GM21619 (cell line): ENCODE measurements at regions not wholly inside any gene's neighbourhood (a gene's known extent, or its start where the extent isn't known, plus 50 kb on each side); places are given as distances from the start of the nearest gene placed in this dataset.
"Not testable (repeated sequence)": the region's sequence is repeated elsewhere in the genome, so short reads cannot be mapped to it uniquely, and the experiment has no call there.

Experiments
- ATAC-seq: cut with Tn5 transposase; IDR thresholded peaks from one replicate; pipeline ENCODE4 v1.9.1; 2021; ENCODE audit not compliant: unreplicated experiment

DNA sequence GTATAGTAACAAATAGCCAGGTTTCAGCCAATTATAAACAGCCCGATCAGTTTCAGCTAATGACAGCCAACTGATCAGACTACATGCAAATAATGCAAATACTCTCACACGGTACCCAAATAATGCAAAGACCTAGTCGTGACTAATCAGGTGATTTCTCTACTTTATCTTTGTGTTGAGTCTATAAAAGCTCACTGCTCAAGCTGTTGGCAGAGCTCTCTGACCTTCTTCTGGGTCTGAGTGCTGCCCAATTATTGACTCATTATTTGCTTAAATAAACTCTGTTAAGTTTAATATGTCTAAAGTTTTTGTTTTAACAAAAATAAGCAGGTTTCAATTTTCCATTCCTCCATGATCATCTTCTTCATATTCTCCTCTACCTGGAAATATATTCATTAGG, 1971.7 kb downstream of the SUCLG1 start:
- ATAC-seq: no peak

DNA sequence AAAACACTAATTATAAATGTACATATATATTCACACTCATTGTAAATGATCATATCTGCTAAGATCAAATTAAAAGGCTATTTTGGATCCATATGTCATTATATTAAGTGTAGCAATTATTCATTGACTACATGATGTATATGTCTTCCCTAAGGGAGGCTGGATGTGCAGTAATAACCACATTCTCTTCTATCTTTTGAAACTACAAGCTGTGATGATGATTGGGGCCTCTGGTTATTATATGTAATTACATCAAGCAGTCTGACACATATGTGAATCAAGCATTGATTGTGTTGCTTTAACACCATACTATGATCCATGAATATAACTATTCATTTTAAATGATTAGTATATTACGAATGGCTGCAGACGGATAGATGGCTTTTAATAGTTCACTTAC, 1973.4 kb downstream of the SUCLG1 start:
- ATAC-seq: no peak

DNA sequence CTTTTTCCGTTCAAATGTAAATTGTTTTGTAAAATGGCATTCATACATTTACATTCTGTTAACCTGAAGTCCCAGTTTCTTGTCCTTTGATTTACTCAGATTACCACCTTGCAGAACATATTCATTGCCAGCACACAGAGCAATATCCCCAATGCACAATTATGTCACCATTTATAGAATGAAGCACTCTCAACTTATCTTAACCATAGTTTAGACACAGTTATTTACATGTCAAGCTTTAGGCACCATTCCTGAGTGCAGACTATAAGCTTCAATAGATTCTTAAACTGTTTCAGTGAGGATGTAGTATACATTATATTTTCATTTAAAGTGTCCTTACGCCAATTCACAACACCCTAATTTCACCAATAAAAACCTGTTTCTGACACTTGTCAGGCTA, 1977.9 kb downstream of the SUCLG1 start:
- no peak for ATAC-seq

DNA sequence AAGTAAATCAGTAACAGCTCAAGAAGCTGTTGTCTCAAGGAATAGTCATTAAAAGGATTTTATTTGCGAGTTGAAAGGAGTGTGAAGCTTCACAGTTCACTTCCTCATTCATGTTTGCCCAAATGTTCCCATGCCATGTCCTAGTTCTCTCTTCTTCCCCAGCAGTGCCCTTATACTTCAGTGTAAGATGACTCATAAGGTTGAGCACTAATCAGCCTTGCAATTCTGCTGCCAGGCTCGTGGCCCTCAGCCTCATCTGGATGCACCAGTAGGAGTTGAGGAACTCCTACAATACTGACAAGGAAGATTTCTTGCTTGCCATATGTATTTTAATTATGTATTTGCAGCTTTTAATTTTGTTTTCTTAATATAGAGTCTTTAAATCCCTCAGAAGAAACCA, 1980.4 kb downstream of the SUCLG1 start:
- ATAC-seq: no peak

DNA sequence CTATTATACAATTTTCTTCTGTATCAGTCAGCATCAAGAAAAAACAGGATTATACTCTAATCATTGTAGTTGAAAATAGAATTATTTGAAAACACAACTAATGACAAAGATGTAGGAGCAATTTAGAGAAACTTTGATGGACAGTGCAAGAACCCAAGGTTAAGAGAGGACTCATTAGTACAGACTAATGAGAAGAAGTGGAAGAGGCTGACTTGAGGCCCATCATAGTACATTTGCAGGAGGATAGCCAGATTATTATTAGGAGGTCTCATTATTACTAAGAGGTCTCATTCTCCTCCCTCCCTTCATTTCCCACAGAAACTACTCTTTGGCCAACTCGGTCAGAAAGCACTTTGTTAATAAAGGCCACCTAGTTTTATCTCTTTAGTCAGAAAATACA, 1983.0 kb downstream of the SUCLG1 start:
- no peak for ATAC-seq

DNA sequence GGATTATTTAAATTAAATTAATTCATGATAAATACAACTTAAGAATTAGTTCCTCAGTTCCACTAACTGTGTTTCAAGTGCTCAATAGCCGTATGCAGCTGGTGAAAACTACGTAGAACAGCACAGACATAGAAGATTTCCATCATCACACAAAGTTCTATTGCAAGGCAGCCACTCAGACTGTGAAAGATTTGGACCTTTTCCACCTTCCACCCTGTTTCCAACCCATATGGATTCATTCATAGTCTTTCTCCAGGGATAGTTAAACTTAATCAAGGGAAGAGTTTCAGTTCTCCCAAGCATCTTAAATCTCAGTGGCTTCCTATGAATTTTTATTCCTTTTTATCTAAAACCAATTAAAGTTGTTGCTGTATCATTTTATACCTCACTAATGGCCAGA, 2030.8 kb downstream of the SUCLG1 start:
- no peak for ATAC-seq

DNA sequence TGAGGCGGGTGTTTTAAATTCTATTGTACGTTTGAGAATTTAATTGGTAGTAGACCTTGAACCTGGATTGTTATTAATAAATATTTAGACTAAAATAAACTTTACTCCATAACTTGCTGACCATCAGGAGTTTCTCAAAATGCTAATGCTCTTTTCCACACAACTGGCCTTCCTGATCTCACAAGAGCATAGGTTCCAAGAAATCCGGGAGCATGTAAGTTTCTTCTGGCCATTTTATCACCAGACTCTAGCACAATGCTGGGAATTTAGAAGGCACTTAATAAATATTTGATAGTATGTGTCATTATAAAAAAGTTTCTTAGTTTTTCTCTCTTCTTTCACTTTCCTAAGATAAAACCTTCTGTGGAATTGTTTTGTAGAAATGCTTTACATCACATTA, 2047.1 kb downstream of the SUCLG1 start:
- ATAC-seq: no peak

DNA sequence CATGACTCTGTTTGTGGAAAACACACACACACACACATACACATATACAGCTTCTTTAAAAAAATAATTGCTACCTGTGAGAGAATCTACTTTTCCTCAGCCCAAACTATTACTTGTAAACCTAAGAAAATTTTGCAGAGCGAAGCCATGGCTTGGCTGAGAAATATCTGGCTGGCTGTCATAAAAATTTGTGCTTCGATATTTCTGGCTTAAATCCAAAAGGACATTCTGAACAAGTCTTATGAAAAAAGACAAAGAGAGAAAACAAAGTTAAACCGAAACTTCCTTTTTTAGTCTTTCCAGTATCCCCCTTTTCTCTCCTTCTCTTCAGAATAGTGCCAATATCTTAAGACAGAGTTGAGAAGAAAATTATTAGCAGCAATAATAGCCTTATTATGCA, 2048.0 kb downstream of the SUCLG1 start:
- ATAC-seq: no peak

DNA sequence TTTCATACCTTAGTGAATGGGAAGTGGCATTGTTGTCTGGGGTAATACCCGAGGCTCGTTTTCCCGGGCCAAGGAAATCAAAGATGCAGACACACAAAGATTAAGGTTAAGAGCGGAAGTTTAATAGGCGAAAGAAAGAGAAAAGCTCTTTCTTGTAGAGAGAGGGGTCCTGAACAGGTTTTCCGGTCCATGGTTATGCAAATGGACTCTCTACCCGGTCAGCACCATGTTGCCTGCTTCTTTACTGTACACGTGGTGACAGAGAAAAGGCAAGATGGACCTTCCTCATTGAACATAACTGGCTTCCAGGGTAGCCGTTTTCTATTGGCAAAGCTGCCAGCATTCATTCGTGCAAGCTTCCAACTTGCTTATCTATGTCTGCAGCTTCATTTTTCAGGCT, 2063.5 kb downstream of the SUCLG1 start:
- no peak for ATAC-seq

DNA sequence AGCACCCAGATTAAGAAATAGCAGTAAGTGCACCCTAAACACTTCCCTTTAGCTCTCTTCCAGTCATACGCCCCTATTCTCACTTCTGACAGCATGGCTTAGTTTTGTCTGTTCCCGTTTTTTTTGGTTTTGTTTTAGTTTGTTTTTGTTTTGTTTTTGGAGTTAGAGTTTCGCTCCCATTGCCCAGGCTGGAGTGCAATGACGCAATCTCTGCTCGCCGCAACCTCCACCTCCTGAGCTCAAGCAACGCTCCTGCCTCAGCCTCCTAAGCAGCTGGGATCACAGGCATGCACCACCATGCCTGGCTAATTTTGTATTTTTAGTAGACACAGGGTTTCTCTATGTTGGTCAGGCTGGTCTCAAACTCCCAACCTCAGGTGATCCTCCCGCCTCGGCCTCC, 2067.7 kb downstream of the SUCLG1 start:
- no peak for ATAC-seq

DNA sequence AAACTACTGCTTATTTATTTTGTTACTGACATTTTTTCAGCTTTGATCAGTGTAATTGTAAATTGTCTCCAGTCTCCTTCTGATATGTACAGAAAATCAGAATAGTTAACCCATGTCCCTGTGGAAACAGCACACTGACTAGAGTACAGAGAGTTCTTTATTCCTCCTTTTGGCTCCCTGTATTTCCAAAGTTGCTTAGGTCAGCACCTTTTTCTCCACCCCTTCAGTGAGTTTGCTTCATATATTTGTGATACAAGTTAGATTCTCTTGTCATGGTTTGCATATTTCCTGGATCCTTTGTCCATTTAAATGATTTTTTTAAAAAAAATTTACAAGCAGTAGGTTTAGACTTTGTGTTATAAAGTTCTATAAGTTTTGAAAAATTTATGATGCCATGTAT, 2051.1 kb upstream of the LRRTM1 start:
- no peak for ATAC-seq

DNA sequence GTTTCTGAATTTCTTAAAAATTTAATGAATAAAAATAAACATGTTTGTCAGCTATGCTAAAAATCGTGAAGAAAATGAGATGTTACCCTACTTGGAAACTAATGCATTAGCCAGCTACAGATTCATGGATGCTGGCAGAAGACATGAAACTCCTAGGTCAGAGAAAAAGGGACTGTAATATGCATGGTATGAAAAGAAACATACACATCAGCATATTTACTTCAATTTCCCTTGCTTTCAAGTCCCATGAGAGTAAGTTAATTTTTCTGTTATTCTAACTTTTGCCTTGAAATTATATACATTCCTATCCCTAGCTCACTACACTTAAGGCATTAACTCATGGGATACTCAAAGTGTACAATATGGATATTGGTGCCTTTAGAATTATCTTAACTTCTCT, 2041.4 kb upstream of the LRRTM1 start:
- no peak for ATAC-seq

DNA sequence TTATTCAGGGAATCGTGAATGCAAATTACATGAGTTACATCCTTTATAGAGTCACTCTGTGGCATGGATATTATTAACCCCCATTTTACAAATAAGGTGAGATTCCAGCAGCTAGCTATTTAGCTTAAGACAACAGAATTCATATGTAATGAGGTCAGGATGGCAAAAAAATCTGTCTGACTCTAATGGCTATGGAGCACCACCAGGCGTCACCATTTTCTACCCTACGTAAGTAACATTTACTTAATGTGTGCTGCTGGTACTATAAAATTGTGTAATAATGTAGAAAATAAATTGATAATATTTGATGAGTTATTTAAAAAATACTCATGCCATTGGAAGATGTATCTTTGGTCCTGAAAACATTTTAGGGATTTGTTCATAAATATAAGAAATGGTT, 2040.1 kb upstream of the LRRTM1 start:
- no peak for ATAC-seq

DNA sequence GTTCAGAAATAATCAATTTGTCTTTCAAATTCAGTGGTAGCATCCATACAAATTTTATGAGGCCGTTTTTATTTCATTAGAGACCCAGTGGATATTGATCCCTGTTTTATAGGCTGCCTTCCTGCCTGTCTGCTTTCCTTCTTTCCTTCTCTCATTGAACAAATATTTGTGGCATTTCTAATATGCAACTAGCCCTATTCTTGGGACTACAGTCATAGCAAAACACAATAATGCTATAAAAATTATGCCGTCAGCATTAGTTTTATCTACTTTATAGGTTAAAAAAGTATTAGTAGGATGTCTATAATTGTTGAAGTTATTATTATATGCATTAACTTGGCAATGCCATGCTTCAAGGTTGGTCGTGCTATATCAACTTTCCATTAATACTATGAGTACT, 2037.8 kb upstream of the LRRTM1 start:
- no peak for ATAC-seq

DNA sequence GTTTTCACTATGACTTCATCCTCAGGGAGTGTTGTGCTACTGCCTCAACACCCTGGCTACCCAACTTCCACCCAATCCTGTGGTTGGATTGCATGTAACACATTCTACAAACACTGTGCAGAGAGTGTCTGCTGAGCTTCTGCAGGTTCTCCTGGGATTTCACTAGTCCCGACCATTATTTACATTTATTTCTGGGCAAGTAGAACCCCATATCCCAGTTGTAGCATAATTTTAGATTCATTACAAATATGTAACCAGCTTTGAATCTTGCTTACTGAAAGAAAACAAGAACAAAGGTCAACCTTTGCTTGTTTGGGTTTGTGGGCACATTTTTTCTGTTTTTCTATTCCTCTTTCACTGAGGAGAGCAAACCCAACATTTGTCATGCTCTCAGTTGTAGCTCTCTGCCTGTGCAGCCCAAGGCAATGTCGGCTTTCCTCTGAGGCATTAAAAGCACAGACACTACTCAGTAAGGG, 2036.1 kb upstream of the LRRTM1 start:
- ATAC-seq: no peak

DNA sequence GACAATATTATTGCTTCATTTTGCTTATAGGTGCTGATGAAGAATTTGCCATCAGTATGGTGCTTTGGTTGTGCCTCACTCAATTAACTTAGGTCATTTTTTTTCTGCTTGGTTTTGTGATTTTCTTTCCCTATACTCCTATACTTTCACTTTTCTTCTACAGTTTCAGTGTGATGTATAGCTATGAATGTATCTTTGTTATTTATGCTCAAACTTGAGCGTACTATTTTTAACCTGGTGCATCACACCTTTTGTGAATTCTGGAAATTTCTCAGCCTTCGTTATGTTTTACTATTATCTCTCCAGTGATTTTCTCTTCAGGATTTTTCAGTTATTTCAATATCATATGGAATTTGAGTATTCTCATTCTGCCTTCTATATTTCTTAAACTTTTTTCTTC, 2035.3 kb upstream of the LRRTM1 start:
- no peak for ATAC-seq

DNA sequence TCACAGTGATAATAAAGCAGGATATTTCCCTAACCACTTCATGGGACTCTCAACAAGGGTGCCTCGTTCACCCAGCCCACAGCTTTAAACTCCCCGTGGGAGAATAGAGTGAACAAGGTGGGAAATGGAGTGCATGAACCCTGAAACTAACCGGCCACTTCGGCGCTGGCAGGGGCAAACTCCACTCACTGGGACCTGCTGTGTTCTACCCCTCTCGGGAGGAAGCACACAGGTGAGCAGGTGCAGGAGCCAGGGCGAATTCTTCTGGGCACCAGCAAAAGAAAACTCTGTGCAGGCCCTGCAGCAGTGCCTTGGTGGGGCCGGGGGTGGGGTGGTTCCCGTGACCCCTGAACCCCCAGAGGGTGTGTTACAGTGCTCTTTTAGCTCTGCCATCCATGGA, 2029.1 kb upstream of the LRRTM1 start:
- ATAC-seq: no peak

DNA sequence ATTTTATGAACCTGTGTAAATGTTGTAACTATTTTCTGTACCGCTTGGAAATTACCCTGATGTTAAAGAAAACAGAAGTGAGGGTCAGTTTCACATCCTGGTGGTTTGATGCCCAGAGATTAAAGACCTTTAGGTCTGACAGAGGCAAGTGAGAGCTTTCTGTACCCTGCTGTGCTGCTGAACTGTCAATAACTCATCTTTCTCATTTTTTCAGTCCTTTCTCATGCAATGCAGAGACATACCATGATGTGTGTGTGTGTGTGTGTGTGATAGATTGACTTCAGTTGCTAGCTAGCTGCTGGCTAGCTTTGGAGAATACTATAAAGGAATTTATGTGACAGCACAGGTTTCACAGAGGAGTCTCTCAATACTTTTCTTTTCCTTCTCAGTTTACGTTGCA, 2025.6 kb upstream of the LRRTM1 start:
- no peak for ATAC-seq

DNA sequence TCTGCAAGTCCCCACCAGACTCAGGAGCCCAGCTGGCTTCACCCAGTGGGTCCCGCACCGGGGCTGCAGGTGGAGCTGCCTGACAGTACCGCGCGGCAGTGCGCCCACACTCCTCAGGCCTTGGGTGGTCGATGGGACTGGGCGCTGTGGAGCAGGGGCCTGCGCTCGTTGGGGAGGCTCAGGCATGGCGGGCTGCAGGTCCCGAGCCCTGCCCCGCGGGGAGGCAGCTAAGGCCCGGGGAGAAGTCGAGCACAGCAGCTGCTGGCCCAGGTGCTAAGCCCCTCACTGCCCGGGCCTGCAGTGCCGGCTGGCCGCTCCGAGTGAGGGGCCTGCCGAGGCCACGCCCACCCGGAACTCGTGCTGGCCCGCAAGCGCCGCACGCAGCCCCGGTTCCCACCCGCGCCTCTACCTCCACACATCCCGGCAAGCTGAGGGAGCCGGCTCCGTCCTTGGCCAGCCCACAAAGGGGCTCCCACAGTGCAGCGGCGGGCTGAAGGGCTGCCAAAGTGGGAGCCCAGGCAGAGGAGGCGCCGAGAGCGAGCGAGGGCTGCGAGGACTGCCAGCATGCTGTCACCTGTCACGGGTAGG, 2021.7 kb upstream of the LRRTM1 start:
- ATAC-seq: not testable (repeated sequence)

DNA sequence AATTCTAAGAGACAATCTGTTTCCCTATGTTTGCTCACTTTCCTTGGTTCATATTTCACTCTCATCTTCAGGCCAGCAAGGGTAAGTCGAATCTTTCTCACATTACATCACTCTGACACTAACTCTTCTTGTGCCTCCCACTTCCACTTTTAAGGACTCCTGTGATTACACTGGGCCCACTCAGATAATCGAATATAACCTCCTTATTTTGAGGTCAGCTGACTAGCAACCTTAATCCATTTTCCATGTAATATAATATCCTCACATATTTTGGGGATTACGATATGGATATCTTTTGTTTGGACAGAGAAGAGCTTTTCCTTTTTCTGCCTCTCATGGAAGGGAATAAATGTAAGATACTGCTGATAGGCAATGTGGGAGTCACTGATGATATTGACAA, 2015.7 kb upstream of the LRRTM1 start:
- ATAC-seq: no peak

DNA sequence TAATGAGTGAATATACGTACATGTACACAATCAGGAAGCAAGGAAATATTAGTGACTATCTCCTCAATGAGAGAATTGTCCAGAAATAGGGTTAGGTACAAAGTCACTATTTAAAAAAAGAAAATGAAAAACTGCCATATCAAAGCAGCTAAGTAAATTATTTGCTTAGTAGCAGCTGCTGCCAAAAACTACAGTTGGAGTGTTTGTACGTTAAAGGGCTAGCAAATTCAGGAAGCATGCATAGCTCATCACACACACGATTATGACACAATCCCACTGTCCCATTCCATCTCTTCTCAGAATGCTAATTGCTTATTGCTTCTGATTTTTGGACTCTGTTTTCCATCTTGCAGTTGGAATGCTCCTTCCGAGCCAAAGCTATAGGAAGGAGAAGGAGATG, 2012.5 kb upstream of the LRRTM1 start:
- ATAC-seq: no peak

DNA sequence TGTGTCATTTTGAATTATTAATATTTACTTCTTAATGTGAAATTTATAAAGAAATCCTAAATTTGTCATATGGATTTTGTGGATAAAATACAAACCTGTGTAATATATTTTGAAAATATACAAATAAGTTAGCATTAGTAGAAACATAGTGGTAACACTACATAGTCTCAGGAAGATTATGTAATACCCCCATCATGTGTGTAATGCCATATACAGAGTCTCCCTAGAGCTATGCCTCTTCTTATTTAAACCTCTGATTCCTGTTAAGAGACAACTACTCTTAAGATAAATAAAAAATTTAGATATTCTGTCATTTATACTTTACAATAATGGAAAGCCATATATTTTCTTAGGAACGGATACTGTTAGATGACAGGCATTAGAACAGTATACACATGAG, 2012.0 kb upstream of the LRRTM1 start:
- ATAC-seq: no peak

DNA sequence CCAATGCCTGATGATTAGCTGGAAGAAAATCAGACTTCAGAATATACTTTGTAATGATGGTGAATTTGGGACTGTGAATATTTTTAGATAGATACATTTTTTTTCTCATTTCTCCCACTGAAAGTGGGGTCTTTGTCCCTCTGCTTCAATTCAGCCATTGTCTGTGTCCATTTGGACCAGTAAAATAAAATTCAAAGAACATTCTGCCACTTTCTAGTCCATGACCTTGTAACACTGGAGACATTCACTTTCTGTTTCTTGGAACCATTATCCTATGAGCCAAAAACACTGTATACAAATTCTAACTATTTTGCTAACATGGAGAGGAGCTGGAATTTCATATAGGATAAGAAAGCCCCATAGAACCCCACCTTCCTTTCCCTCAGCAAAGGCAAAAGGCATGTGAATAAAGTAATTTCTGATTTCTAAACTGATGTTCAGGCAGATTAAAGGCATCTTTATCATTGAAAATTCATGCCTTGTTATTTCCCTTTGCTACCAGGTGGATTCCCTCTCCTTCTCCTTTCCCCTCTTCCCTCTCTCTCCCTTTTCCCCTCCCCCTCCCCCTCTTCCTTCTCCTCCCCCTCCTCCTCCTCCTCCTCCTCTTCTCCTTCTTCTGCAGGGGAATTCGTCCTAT, 2010.4 kb upstream of the LRRTM1 start:
- ATAC-seq: no peak
